ENCODE measurements at regions not wholly inside any gene's neighbourhood (a gene's known extent, or its start where the extent isn't known, plus 50 kb on each side); places are given as distances from the start of the nearest gene placed in this dataset.

GRCh38 chr9:7346144-7346543, 453.4 kb downstream of the DMAC1 start:
- peaks cover 9% of the 10 kb centered on the region for H3K9me3 Mint-ChIP-seq
- H3K36me3 Mint-ChIP-seq, result no peaks in the 10 kb centered on the region
- no peak overlapping the region for H3K27ac Mint-ChIP-seq
- no peak overlapping the region for H3K4me3 Mint-ChIP-seq
- peaks cover 9% of the 10 kb centered on the region for H3K4me1 Mint-ChIP-seq
- no peak for ATAC-seq
- peaks cover 3% of the 10 kb centered on the region for H3K27me3 Mint-ChIP-seq

GRCh38 chr9:7342736-7343135, 456.8 kb downstream of the DMAC1 start:
- no peak overlapping the region for H3K27ac Mint-ChIP-seq
- peaks cover 9% of the 10 kb centered on the region for H3K4me1 Mint-ChIP-seq
- ATAC-seq, result no peak
- H3K36me3 Mint-ChIP-seq, result no peaks in the 10 kb centered on the region
- H3K4me3 Mint-ChIP-seq, result no peak overlapping the region
- peaks cover 10% of the 10 kb centered on the region for H3K27me3 Mint-ChIP-seq
- peaks cover 5% of the 10 kb centered on the region for H3K9me3 Mint-ChIP-seq

DNA sequence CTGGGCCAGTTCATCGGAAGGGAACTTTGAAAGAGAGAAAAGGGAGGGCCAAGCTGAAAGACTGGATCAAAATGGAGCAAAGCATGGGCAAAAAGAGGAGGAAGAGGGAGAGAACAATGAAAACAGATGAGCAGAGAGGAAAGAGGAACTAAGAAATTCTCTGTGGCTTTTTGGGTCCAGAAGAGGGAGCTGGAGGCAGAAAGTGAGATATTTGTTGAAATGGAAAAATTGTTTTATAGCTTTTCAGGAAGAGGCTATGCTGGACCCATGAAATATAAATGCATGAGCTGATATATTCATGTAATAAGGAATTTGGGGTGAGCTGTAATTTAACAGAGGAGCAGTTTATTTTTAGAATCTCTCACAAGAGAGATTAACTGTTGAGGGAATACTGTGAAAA, 457.3 kb downstream of the DMAC1 start:
- Mint-ChIP-seq H3K27ac (no peak overlapping the region), H3K4me3 (no peak overlapping the region), H3K4me1 (peaks cover 9% of the 10 kb centered on the region), H3K27me3 (peaks cover 15% of the 10 kb centered on the region), H3K9me3 (peaks cover 5% of the 10 kb centered on the region), H3K36me3 (no peaks in the 10 kb centered on the region)
- ATAC-seq, result no peak

- Mint-ChIP-seq H3K36me3 (no peaks in the 10 kb centered on the region), H3K4me1 (peaks cover 9% of the 10 kb centered on the region), H3K27ac (no peak overlapping the region), H3K4me3 (no peak overlapping the region), H3K27me3 (peaks cover 20% of the 10 kb centered on the region), H3K9me3 (peaks cover 5% of the 10 kb centered on the region)
- no peak for ATAC-seq
Measured at GRCh38 chr9:7341571-7341970, 458.0 kb downstream of the DMAC1 start.

GRCh38 chr9:7340451-7340850, 459.1 kb downstream of the DMAC1 start:
- Mint-ChIP-seq H3K36me3 (no peaks in the 10 kb centered on the region), H3K27me3 (peaks cover 20% of the 10 kb centered on the region), H3K9me3 (peaks cover 5% of the 10 kb centered on the region), H3K4me3 (no peak overlapping the region), H3K27ac (no peak overlapping the region), H3K4me1 (peaks cover 9% of the 10 kb centered on the region)
- no peak for ATAC-seq

- H3K9me3 Mint-ChIP-seq, result no peaks in the 10 kb centered on the region
- H3K4me1 Mint-ChIP-seq, result peaks cover 9% of the 10 kb centered on the region
- no peak for ATAC-seq
- H3K27ac Mint-ChIP-seq, result no peak overlapping the region
- peaks cover 20% of the 10 kb centered on the region for H3K27me3 Mint-ChIP-seq
- no peaks in the 10 kb centered on the region for H3K36me3 Mint-ChIP-seq
- H3K4me3 Mint-ChIP-seq, result no peak overlapping the region
Measured at GRCh38 chr9:7338586-7339281, 460.8 kb downstream of the DMAC1 start.

GRCh38 chr9:7336356-7337065, 463.1 kb downstream of the DMAC1 start:
- H3K4me3 Mint-ChIP-seq, result no peak overlapping the region
- H3K27ac Mint-ChIP-seq, result no peak overlapping the region
- no peaks in the 10 kb centered on the region for H3K9me3 Mint-ChIP-seq
- no peaks in the 10 kb centered on the region for H3K36me3 Mint-ChIP-seq
- H3K27me3 Mint-ChIP-seq, result peaks cover 20% of the 10 kb centered on the region
- no peaks in the 10 kb centered on the region for H3K4me1 Mint-ChIP-seq
- ATAC-seq, result no peak

DNA sequence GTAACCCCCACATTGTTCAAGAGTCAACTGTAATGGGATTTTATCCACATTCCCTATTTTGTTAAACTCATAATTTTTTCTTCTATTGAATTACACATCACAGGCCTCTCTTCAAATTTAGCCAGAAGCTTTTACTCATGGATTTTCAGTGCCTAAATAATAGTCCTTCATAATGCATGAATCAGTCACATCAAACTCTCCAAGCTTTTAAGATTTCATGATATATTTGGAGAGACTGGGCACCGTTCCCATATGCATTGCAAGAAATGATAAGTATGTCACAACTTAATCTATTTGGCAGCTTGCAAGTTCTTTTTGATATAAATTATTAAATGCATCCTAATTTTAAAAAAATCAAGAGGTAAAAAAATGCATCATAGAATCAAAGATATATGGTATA, 465.9 kb downstream of the DMAC1 start:
- H3K4me1 Mint-ChIP-seq, result no peaks in the 10 kb centered on the region
- no peak overlapping the region for H3K27ac Mint-ChIP-seq
- H3K36me3 Mint-ChIP-seq, result no peaks in the 10 kb centered on the region
- H3K9me3 Mint-ChIP-seq, result no peaks in the 10 kb centered on the region
- no peak for ATAC-seq
- H3K4me3 Mint-ChIP-seq, result no peak overlapping the region
- peaks cover 11% of the 10 kb centered on the region for H3K27me3 Mint-ChIP-seq

- Mint-ChIP-seq H3K36me3 (no peaks in the 10 kb centered on the region), H3K9me3 (no peaks in the 10 kb centered on the region), H3K27ac (no peak overlapping the region), H3K4me1 (no peaks in the 10 kb centered on the region), H3K27me3 (peaks cover 10% of the 10 kb centered on the region), H3K4me3 (no peak overlapping the region)
- no peak for ATAC-seq
Measured at GRCh38 chr9:7332780-7333179, 466.8 kb downstream of the DMAC1 start.

- H3K27me3 Mint-ChIP-seq, result no peaks in the 10 kb centered on the region
- H3K4me3 Mint-ChIP-seq, result no peak overlapping the region
- H3K9me3 Mint-ChIP-seq, result no peaks in the 10 kb centered on the region
- H3K4me1 Mint-ChIP-seq, result no peaks in the 10 kb centered on the region
- no peak overlapping the region for H3K27ac Mint-ChIP-seq
- ATAC-seq, result no peak
- H3K36me3 Mint-ChIP-seq, result no peaks in the 10 kb centered on the region
Measured at GRCh38 chr9:7328453-7328852, 471.1 kb downstream of the DMAC1 start.

GRCh38 chr9:7325995-7326394, 473.6 kb downstream of the DMAC1 start:
- Mint-ChIP-seq H3K4me3 (no peak overlapping the region), H3K27ac (no peak overlapping the region), H3K9me3 (no peaks in the 10 kb centered on the region), H3K4me1 (no peaks in the 10 kb centered on the region), H3K36me3 (no peaks in the 10 kb centered on the region), H3K27me3 (no peaks in the 10 kb centered on the region)
- no peak for ATAC-seq

- H3K9me3 Mint-ChIP-seq, result no peaks in the 10 kb centered on the region
- no peak overlapping the region for H3K4me3 Mint-ChIP-seq
- H3K4me1 Mint-ChIP-seq, result no peaks in the 10 kb centered on the region
- no peak for ATAC-seq
- no peak overlapping the region for H3K27ac Mint-ChIP-seq
- H3K27me3 Mint-ChIP-seq, result no peaks in the 10 kb centered on the region
- H3K36me3 Mint-ChIP-seq, result no peaks in the 10 kb centered on the region
Measured at GRCh38 chr9:7324152-7324598, 475.4 kb downstream of the DMAC1 start.

GRCh38 chr9:7320841-7321240, 478.7 kb downstream of the DMAC1 start:
- no peaks in the 10 kb centered on the region for H3K36me3 Mint-ChIP-seq
- no peak overlapping the region for H3K27ac Mint-ChIP-seq
- H3K4me1 Mint-ChIP-seq, result no peaks in the 10 kb centered on the region
- peaks cover 13% of the 10 kb centered on the region for H3K27me3 Mint-ChIP-seq
- H3K4me3 Mint-ChIP-seq, result no peak overlapping the region
- no peaks in the 10 kb centered on the region for H3K9me3 Mint-ChIP-seq
- no peak for ATAC-seq

DNA sequence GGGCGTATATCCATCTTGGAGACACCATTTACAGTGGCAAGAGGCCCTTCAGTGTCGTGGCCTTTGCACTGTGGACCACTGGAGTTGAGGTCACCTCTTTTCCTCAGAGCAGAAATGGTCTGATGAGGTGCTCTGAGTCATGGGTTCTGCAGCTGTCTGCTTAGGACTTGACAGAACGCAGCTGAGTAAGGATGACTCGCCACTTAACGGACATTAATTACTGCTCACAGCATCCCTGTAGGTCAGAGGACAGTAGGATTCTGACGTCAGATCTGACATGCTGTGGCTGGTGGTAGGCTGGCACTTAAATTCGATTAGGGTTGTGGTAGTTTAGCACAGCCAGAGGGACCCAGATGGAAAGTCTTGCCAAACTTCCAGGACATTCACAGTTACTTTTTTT, 479.4 kb downstream of the DMAC1 start:
- Mint-ChIP-seq H3K36me3 (no peaks in the 10 kb centered on the region), H3K4me1 (no peaks in the 10 kb centered on the region), H3K27ac (no peak overlapping the region), H3K4me3 (no peak overlapping the region), H3K27me3 (peaks cover 13% of the 10 kb centered on the region), H3K9me3 (no peaks in the 10 kb centered on the region)
- ATAC-seq, result no peak

- H3K4me1 Mint-ChIP-seq, result no peaks in the 10 kb centered on the region
- no peak for ATAC-seq
- peaks cover 3% of the 10 kb centered on the region for H3K9me3 Mint-ChIP-seq
- no peak overlapping the region for H3K27ac Mint-ChIP-seq
- peaks cover 13% of the 10 kb centered on the region for H3K27me3 Mint-ChIP-seq
- peaks cover under 1% of the 10 kb centered on the region for H3K36me3 Mint-ChIP-seq
- no peak overlapping the region for H3K4me3 Mint-ChIP-seq
Measured at GRCh38 chr9:7318920-7319319, 480.7 kb downstream of the DMAC1 start.

- H3K36me3 Mint-ChIP-seq, result peaks cover 11% of the 10 kb centered on the region
- no peak overlapping the region for H3K27ac Mint-ChIP-seq
- no peaks in the 10 kb centered on the region for H3K4me1 Mint-ChIP-seq
- H3K9me3 Mint-ChIP-seq, result peaks cover 17% of the 10 kb centered on the region
- H3K27me3 Mint-ChIP-seq, result peaks cover 13% of the 10 kb centered on the region
- ATAC-seq, result no peak
- H3K4me3 Mint-ChIP-seq, result no peak overlapping the region
Measured at GRCh38 chr9:7316967-7317366, 482.6 kb downstream of the DMAC1 start.

All from stimulated activated memory B cell treated with anti-CD40 and anti-IgM and Interleukin-4, amounts not matched to agents 10 μg/mL and 1 μg/mL and 100 μg/mL, for 72 hours (primary cell).